Superior temporal gyrus (tissue), 1 donor: ENCODE measurements at regions not wholly inside any gene's neighbourhood (a gene's known extent, or its start where the extent isn't known, plus 50 kb on each side); places are given as distances from the start of the nearest gene placed in this dataset.
A peak's percentile ranks its signal among the peaks of the same experiment; 100 is the strongest.
"Not testable (repeated sequence)": the region's sequence is repeated elsewhere in the genome, so short reads cannot be mapped to it uniquely, and the experiment has no call there.

Experiments
- DNase-seq: peaks from one replicate; pipeline ENCODE4 v3.0.0-alpha.2; 2016; ENCODE audit errors: extremely low spot score

DNA sequence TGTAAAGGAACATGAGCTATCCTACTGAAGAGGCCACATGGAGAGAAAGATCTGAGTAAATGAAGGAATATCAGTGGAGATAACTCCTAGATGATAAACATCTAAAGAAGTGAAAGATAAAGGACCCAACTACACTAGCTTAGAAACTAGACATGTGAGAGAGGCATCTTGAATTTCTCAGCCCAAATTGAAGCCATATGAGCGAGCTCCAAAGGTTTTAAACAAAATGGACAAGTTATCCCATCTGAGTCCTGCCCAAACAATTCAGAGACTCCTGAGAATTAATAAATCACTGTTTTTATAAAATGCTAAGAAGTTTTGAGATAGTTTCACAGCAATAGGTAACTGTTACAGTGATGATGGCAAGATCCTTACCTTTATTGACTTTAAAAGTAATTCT lies 438.9 kb downstream of the NAV3 start:
- DNase-seq, result no peak

GRCh38 chr12:78271546-78271945 lies 440.9 kb downstream of the NAV3 start:
- DNase-seq, result no peak

DNA sequence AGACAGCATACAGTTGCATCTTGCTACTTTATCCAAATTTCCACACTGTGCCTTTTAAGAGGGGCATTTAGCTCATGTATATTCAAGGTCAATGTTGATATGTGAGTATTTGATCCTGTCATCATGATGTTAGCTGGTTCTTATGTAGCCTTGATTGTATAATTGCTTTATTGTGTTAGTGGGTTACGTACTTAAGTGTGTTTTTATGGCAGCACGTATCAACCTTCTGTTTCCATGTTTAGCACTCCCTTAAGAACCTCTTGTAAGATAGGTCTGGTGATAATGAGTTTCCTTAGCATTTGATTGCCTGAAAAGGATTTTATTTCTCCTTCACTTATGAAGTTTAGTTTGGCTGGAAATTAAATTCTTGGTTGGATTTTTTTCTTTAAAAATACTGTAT lies 445.2 kb downstream of the NAV3 start:
- DNase-seq, result no peak

DNA sequence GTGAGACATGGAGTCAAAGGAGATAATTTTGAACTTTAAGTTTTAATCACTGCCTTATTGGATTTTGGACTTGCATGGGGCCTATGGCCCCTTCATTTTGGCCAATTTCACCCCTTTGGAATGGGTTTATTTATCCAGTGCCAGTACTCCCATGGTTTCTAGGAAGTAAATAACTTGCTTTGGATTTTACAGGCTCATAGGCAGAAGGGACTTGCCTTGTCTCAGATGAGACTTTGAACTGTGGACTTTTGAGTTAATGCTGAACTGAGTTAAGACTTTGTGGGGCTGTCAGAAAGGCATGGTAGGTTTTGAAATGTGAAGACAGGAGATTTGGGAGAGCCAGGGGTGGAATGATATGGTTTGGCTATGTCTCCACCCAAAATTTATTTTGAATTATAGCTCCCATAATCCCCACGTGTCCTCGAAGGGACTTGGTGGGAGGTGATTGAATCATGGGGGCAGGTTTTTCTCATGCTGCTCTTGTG lies 448.1 kb downstream of the NAV3 start:
- DNase-seq, result no peak

- no peak for DNase-seq
These were observed 448.9 kb downstream of the NAV3 start for GRCh38 chr12:78279567-78279966.

- not testable (repeated sequence) for DNase-seq
These were observed 450.4 kb downstream of the NAV3 start for GRCh38 chr12:78281102-78281501.

DNA sequence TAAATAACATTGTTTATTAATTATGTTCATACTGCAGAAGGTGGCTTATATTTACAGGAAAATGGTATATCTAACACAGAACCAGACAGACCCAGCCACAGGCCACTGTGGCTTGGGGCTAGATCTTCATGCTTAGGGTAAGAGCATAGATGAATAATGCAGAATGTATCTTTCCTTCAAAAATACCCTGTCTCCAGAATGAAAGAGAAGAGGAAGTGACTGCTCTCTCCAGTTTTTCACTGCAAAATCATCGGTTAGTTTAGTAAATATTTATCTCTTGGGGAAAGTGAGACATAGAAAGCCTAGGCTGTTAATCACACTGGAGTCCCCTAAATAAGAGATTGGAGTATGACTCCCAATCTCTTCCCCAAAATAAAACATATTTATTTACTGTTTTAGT lies 453.7 kb downstream of the NAV3 start:
- DNase-seq, result no peak

DNA sequence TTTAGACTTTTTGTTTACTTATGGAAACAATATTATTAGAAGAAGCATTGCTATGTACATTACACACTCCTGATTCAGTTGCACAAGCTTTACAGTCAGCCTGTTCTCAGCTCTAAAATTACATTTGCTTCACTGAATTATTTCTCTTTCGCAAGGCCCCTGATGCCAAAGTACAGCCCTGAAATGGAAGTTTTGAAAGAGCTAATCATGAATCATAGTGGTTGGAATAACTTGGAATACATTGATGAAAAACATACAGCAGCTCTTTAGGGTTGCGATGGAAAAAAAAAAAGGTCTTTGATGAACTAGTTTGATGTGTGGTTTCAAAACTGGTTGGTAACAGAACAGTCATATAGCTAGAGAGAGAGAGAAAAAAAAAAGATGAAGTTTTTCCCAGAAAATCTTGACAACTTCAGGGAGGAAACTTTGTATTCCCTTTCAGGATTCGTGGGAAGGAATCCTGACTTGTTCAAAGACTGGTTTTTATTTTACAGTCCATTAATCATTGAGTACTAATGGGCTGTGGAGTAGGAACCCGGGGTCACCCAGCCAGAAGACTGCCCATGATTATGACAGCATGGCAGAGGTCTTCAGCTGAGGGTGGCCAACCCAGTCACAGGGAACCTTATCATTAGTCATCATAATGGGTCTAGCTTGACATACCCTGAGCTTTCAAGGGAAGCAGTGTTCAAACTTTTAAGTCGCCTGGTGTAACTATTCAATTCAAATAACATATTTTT lies 460.1 kb downstream of the NAV3 start:
- no peak for DNase-seq

- no peak for DNase-seq
These were observed 462.5 kb downstream of the NAV3 start for GRCh38 chr12:78293059-78293686.

- DNase-seq, result not testable (repeated sequence)
These were observed 470.6 kb downstream of the NAV3 start for GRCh38 chr12:78301282-78301681.

DNA sequence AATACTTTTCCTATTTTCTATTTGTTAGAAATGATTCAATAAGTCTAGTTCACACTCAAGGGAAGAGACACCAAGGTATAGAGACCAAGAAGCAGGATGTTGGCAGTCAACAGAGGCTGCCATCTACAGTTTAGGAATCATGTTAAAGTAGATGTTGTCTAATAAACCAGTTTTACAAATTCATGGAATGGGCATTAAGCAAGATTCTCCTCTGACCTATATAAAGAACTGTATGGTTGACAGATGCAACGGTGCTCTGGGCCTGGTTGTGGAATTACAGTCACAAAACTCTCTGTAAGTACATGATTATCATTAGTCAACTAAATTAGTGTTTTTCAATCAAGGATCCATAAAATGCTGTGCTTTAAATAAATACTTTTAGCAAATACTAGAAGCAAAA lies 475.1 kb downstream of the NAV3 start:
- DNase-seq, result no peak

DNA sequence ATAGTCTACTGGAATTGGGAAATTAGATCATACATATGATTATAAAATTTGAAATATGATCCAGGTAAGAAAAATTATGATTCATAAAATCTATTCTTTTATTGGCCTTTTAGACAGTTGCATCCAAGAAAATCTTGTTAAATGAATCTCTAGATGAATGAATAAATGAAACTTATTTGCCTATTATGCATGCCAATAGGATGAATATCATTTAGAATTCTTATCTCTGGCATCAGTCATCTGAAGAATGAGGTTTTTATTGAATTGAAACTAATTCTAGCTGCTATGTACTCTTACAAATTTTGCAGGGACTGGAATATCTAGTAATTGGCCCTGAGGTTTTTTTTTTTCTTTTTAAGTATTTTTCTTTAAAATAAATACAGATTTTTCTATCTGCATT lies 475.5 kb downstream of the NAV3 start:
- DNase-seq, result no peak

DNA sequence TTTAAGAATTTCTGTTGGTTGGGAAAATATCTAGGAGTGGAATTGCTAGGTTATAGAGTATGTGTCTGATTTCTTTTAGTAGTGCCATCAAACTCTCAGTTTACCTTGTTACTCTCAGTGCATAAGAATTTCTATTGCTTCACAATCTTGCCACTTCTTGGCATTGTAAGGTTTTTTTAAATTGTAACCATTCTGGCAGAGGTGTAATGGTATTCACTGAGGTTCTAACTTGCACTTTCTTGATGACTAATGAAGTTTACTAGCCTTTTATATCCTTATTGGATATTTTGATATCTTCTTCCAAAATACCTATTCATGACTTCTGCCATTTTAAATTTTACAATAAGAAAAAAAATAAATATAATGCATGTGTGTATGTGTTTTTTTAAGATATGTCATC lies 478.0 kb downstream of the NAV3 start:
- DNase-seq, result no peak

DNA sequence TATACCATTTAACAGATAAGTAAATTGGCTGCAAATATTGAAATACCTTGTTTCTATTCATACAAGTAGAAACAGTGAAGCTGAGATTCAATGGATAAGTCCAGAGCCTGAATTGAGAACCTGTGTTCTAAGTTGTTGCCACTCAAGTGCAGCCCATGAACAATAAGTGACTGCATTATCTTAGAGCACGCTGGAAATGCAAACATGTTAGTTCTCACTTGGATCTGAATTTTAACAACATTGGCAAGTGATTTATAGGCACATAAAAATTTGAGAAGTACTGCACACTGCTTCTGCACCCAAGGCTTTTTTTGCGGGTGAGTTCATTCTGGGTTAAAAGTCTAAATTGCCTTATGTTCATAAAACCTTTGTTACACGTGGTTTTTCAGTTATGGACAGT lies 484.3 kb downstream of the NAV3 start:
- no peak for DNase-seq

DNA sequence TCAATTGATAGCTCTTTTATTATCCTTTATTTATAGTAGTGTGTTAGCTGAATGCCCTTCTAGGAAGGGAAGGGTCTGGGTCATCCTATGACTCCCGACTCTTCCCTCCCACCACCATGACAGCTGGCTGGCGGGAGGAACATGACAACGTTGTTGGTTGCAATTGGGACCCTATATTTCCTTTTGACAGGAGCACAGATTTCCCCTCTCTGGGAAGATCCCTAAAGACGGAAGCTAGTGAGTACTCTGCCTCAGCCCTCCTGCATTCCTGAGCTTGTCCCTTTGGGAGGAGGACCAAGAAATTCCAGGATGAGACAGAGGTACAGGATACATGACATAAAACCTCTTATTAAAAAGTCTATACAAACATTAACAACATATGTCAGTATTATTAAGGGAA lies 485.4 kb downstream of the NAV3 start:
- no peak for DNase-seq

DNA sequence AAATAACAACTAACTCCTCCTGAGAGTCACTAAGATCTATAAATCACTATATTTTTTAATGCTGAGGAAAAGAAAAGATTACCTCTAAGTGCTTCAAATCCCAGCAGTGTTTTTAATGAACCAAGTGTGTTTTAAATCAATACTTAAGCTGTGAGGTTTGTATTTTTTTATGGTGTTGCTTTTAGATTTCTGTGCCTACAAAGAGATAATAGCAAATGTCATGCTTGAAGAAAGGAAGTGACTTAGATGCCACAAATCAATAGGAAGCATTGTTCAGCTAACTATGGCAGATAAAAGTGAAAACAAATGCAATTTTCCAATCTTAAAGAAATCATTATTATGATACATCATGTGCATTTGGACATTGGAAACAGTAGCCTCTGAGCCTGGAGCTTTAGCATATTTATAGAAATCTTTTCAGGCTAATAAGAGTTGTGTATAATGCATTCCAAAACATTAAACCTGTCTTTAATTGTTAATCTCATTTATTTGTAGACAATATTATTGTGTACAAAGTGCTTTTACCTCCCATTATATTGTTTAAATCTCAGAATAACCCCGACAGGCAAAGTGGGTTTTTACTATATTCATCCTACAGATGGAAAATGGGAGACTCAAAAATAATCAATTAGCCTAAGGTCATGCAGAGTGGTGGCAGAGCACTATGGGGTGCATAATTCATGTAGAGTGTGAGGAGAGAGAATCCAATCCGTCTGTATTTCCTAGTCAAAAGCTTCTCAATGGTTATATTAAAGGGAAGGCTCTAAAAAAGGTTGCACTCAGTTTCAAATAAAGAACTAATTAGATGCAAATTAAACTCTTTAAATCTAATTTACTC lies 486.2 kb downstream of the NAV3 start:
- DNase-seq, result no peak

- no peak for DNase-seq
These were observed 491.0 kb downstream of the NAV3 start for GRCh38 chr12:78321696-78322095.

DNA sequence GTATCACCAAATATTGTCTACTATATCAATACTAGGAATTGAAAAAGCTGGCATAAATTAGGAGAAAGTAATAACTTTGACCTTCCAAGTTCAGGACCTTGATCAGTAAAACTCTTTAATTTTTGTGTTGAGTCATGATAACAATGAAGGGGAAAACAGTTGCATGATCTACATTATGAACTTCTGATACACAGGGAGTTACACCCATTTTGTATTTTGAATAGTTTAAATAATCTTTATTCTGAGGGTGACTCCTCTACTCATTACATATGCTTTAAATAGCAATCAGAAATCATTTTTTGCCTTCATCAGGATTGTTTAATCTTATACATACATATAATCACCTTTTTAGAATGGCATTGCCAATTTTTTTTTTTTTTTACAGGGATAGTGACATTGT lies 492.5 kb downstream of the NAV3 start:
- DNase-seq, result no peak

DNA sequence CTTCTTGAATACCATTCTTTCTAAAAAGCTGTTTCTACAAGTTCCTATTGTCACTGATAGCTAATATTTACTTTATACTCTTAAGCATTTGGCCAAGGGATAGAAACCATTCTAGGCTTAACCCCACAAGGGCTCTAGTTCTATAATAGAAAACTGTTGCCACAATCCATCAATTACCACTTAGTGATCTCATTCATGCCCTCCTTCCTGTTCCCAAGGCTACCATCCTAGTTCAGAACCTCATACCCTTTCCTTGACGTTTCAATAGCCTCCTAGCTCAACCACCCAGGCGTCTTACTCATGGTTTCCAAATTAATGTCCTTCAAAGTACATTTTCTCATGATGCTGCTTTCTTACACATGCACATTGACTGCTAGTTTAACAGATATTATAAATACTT lies 493.5 kb downstream of the NAV3 start:
- no peak for DNase-seq

DNA sequence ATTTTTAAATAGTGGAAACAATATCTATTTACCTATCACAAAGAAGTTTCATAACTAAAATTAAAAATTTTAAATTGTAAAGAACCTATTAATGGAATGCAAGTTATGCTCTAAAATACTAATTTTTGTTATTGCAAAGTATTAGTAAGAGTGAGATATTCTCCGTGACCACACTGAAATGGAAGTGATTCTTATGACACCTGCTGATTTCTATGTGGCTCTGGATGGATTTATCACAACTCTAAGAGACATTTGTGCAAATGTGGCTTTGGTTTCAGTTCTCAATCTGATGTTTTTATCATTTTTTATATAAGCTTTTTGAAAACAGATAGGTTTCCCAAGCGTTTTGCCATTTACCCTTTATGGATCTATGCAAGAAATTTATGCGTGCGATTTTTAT lies 497.8 kb downstream of the NAV3 start:
- no peak for DNase-seq

GRCh38 chr12:78330131-78330530 lies 499.4 kb downstream of the NAV3 start:
- DNase-seq, result no peak

DNA sequence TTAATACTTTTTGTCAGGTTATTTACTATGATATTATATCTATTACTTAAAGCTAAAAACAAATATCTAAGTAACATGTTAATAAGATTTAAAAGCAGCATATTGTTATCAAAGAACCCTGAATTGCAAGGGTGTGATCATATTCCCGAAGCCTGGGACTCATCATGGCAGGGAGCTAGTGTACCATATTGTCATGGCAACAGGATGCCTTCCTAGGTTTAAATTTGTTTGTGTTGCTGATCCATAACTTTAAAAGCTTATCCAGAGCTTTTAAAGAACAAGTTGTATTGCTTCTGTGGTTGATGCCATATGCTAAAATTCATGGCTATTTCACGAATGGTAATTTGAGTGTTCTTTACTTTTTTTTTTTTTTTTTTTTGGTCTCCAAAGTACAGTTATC lies 500.5 kb downstream of the NAV3 start:
- DNase-seq, result peak; percentile 34

DNA sequence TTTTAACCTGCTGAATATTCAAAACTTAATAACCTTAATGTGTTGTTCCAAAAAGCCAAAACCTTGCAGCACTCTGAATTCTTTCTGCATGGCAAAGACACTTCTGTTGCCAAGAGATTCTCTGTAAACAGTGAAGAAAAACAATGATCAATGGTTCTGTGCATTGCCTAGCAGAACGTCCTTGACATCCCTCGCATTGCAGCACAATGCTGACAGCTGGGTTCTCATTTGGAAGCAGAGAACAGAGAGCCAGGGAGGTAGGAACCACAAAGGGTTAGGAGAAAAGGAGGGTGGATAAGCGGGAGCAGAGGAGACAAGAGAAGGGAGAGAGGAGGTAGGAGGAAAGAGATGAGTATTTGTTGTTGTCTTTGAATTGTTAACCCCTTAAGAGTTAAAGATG lies 501.1 kb downstream of the NAV3 start:
- DNase-seq, result peak; percentile 35
